ENCODE measurements at regions not wholly inside any gene's neighbourhood (a gene's known extent, or its start where the extent isn't known, plus 50 kb on each side); places are given as distances from the start of the nearest gene placed in this dataset.

- TF ChIP-seq, protein P1, sequence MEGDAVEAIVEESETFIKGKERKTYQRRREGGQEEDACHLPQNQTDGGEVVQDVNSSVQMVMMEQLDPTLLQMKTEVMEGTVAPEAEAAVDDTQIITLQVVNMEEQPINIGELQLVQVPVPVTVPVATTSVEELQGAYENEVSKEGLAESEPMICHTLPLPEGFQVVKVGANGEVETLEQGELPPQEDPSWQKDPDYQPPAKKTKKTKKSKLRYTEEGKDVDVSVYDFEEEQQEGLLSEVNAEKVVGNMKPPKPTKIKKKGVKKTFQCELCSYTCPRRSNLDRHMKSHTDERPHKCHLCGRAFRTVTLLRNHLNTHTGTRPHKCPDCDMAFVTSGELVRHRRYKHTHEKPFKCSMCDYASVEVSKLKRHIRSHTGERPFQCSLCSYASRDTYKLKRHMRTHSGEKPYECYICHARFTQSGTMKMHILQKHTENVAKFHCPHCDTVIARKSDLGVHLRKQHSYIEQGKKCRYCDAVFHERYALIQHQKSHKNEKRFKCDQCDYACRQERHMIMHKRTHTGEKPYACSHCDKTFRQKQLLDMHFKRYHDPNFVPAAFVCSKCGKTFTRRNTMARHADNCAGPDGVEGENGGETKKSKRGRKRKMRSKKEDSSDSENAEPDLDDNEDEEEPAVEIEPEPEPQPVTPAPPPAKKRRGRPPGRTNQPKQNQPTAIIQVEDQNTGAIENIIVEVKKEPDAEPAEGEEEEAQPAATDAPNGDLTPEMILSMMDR (conservative IDR thresholded peaks at IDR 0.05), result no peak
- TF ChIP-seq EZH2 (IDR thresholded peaks at IDR 0.05; ENCODE audit: low read depth), result no peak
Observed at GRCh38 chr11:134564472-134565200, 152.6 kb upstream of the B3GAT1 start.
